ENCODE measurements at regions not wholly inside any gene's neighbourhood (a gene's known extent, or its start where the extent isn't known, plus 50 kb on each side); places are given as distances from the start of the nearest gene placed in this dataset.

- TF ChIP-seq CTCF (IDR thresholded peaks at IDR 0.05) (no peak), POLR2A (IDR thresholded peaks at IDR 0.05) (no peak)
Observed at GRCh38 chr17:6244796-6245195, 174.6 kb downstream of the WSCD1 start.

All from body of pancreas (tissue), 4 donors.